ENCODE measurements at regions not wholly inside any gene's neighbourhood (a gene's known extent, or its start where the extent isn't known, plus 50 kb on each side); places are given as distances from the start of the nearest gene placed in this dataset.

- H3K56ac ChIP-seq (ENCODE audit: extremely low read depth, insufficient read depth, low read length): no peak overlapping the region
- ChIA-PET POLR2A (ENCODE audit: unreplicated experiment) (no interaction called here), CTCF (no interaction called here)
- H3K9me3 ChIP-seq (ENCODE audit: control insufficient read depth, insufficient read depth, low read length): peaks cover 22% of the 10 kb centered on the region
- no peak overlapping the region for H3K18ac ChIP-seq (ENCODE audit: low read depth, low read length)
- no TSS peak for BruUV-seq (replicated peaks)
- no peaks in the 10 kb centered on the region for H3K4me1 ChIP-seq (ENCODE audit: control insufficient read depth, insufficient read depth, low read length)
- H3K4me2 ChIP-seq (ENCODE audit: low read depth, low read length): no peak overlapping the region
- no peak overlapping the region for H2BK20ac ChIP-seq (ENCODE audit: low read depth, low read length)
- H4K20me1 ChIP-seq (ENCODE audit: insufficient read depth, low read length): no peaks in the 10 kb centered on the region
- no peak overlapping the region for H2AFZ ChIP-seq (replicated peaks; ENCODE audit: low read length, poor library complexity)
- H2BK15ac ChIP-seq (ENCODE audit: low read depth, low read length): no peak overlapping the region
- no peak overlapping the region for H3K9ac ChIP-seq (ENCODE audit: low read depth, low read length)
- no peaks in the 10 kb centered on the region for H3K79me1 ChIP-seq (ENCODE audit: low read depth in 1 of 2, low read length in 2 of 2)
- no peak for DNase-seq
- H4K8ac ChIP-seq (ENCODE audit: low read depth in 2 of 2, low read length in 2 of 2): no peak overlapping the region
- no peak overlapping the region for H4K5ac ChIP-seq (ENCODE audit: low read depth, low read length)
- no peak overlapping the region for H3K23ac ChIP-seq (ENCODE audit: low read depth, low read length)
- no peak overlapping the region for H2AK5ac ChIP-seq (ENCODE audit: low read depth, low read length)
- no peaks in the 10 kb centered on the region for H3K36me3 ChIP-seq (ENCODE audit: control insufficient read depth, insufficient read depth, low read length)
- H3K4ac ChIP-seq (ENCODE audit: low read depth, low read length): no peak overlapping the region
- no peak overlapping the region for H3K4me3 ChIP-seq (ENCODE audit: insufficient read depth, low read depth, low read length)
- H3K27me3 ChIP-seq (ENCODE audit: control insufficient read depth, insufficient read depth, low read length): no peaks in the 10 kb centered on the region
- no peak overlapping the region for H2AK9ac ChIP-seq (replicated peaks; ENCODE audit: low read depth, low read length, poor library complexity)
- dilution Hi-C loops (cut with HindIII; ENCODE audit: low sequenced_read_pairs, unreplicated experiment) (no loop called here), intact Hi-C loops (cut with micrococcal nuclease) (no loop called here), in situ Hi-C loops (cut with MboI; ENCODE audit: low sequenced_read_pairs) (no loop called here)
- TF ChIP-seq USF2 (IDR thresholded peaks at IDR 0.05; ENCODE audit: low read depth, low read length) (no peak), RFX5 (IDR thresholded peaks at IDR 0.05; ENCODE audit: low read depth, low read length) (no peak), CTCF (conservative IDR thresholded peaks at IDR 0.05; ENCODE audit: low read depth, low read length) (no peak), ELK1 (IDR thresholded peaks at IDR 0.05; ENCODE audit: borderline replicate concordance, low read depth, low read length) (no peak), MAFK (IDR thresholded peaks at IDR 0.05; ENCODE audit: low read depth, low read length) (no peak), POLR2A (IDR thresholded peaks at IDR 0.05; ENCODE audit: low read depth, low read length) (no peak), RCOR1 (IDR thresholded peaks at IDR 0.05; ENCODE audit: insufficient replicate concordance, low read length) (no peak), NFE2L2 (IDR thresholded peaks at IDR 0.05; ENCODE audit: low read depth, low read length) (no peak), BHLHE40 (IDR thresholded peaks at IDR 0.05; ENCODE audit: low read depth, low read length) (no peak), CHD1 (IDR thresholded peaks at IDR 0.05; ENCODE audit: low read depth, low read length) (no peak), MAZ (IDR thresholded peaks at IDR 0.05; ENCODE audit: borderline replicate concordance, low read depth, low read length) (no peak), SMC3 (IDR thresholded peaks at IDR 0.05; ENCODE audit: low read depth, low read length) (no peak), CEBPB (IDR thresholded peaks at IDR 0.05; ENCODE audit: low read depth, low read length) (no peak), MXI1 (IDR thresholded peaks at IDR 0.05; ENCODE audit: borderline replicate concordance, low read depth, low read length) (no peak), FOS (IDR thresholded peaks at IDR 0.05; ENCODE audit: low read depth, low read length) (no peak), RAD21 (IDR thresholded peaks at IDR 0.05; ENCODE audit: low read length) (no peak)
- H3K9me1 ChIP-seq (ENCODE audit: insufficient read depth, low read length): no peaks in the 10 kb centered on the region
- H2BK120ac ChIP-seq (ENCODE audit: low read depth, low read length): no peak overlapping the region
- H3K14ac ChIP-seq (replicated peaks; ENCODE audit: low read depth, low read length): no peak overlapping the region
- no peak overlapping the region for H2BK5ac ChIP-seq (ENCODE audit: low read depth, low read length, poor library complexity, severe bottlenecking)
- ATAC-seq (ENCODE audit: low read depth): no peak
- H4K91ac ChIP-seq (ENCODE audit: insufficient read depth, low read depth, low read length): no peak overlapping the region
- no CpG with 5 or more reads among the region's 7 CpGs for WGBS, 2 experiments (ENCODE audit: extremely low coverage in 2 of 2, insufficient read length in 1 of 2)
- no peak overlapping the region for H3K27ac ChIP-seq (ENCODE audit: insufficient read depth, low read length)
Measured at GRCh38 chr10:124262971-124263370, 155.8 kb downstream of the OAT start.
